H1 (cell line): ENCODE measurements at regions not wholly inside any gene's neighbourhood (a gene's known extent, or its start where the extent isn't known, plus 50 kb on each side); places are given as distances from the start of the nearest gene placed in this dataset.

Experiments used
- HDAC2 ChIP-seq, 2 experiments: fragments of 300-600 bp in 1 of 2; sonication (generic) in 1 of 2; IDR thresholded peaks; 2 replicates each; pipeline ENCODE4 v1.6.1; 2011 to 2012; ENCODE audit warnings: low read depth in 2 of 2, low read length in 2 of 2, mild to moderate bottlenecking in 2 of 2, moderate library complexity in 2 of 2, borderline replicate concordance in 1 of 2, inconsistent platforms in 1 of 2
- JUN ChIP-seq: IDR thresholded peaks from 2 replicates; pipeline ENCODE4 v1.6.1; 2011; ENCODE audit warnings: low read depth, mild to moderate bottlenecking, improper control_type of control experiment, low read length
- KDM5A ChIP-seq: fragments of 200-600 bp; IDR thresholded peaks from 2 replicates; pipeline ENCODE4 v1.7.1; 2012; ENCODE audit warnings: mild to moderate bottlenecking, low read length, inconsistent platforms, mixed read lengths
- RAD21 ChIP-seq, 2 experiments: IDR thresholded peaks in 1 of 2; conservative IDR thresholded peaks in 1 of 2; 2 replicates each; pipeline ENCODE4 v1.6.1; 2011; ENCODE audit warnings: low read depth in 2 of 2, low read length in 2 of 2, improper control_type of control experiment in 1 of 2, inconsistent platforms in 1 of 2, mild to moderate bottlenecking in 1 of 2, moderate library complexity in 1 of 2
- TAF1 ChIP-seq: IDR thresholded peaks from 2 replicates; pipeline ENCODE4 v1.6.1; 2011; ENCODE audit warnings: mild to moderate bottlenecking, low read depth, low read length
- ZNF274 ChIP-seq: IDR thresholded peaks from 2 replicates; pipeline ENCODE4 v1.7.0; 2012; ENCODE audit warnings: low read length, borderline replicate concordance; ENCODE audit errors: extremely low read depth
- TF ChIP-seq, protein P1 (sequence below), 3 experiments: IDR thresholded peaks; 1 replicate in 2 of 3; 2 replicates in 1 of 3; pipeline versions ENCODE4 v1.5.1 to v1.6.1; 2011; ENCODE audit warnings: low read length in 3 of 3, mild to moderate bottlenecking in 3 of 3, inconsistent platforms in 2 of 3, low read depth in 1 of 3, moderate library complexity in 1 of 3; ENCODE audit not compliant: insufficient read depth in 1 of 3; ENCODE audit errors: control extremely low read depth in 1 of 3

DNA sequence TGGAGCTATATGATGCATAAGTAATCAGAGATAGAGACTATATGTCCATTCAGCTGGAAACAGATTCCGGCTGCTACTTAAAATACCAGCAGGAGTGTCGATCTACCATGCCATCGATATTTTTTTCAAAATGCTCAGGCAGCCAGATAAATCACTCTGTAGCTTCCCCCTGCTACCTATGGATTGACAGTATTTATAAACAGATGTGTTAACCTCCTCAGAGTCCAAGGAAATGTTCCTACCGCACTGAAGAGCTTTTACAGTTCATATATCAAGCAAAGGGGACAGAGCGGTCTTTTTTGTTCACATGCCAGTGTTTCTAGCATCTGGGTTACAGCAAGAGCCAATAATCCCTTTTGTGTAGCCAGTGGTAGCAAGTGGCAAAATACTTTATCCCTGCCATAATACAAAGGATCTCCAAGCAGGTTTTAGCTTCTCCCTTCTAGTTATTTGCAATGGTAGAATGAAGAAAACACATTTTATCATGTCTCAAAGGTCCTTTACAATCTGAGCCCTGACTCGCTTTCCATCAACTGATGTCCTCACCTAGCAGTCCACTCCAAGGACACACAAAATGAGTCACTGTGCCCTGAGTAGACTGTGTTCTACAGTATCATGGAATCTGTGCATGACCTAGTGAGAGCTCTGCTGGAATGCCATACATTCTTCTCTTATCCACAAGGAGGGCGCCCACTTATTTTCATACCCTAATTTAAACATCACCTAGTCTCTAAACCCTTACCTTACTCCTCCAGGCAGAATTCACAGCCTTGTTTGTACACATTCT lies 507.0 kb downstream of the TBL1XR1 start:
- TF ChIP-seq TAF1 (no peak), ZNF274 (no peak), KDM5A (no peak), HDAC2 (IDR thresholded peaks at IDR 0.05; ENCODE audit: borderline replicate concordance in 1 of 2, low read depth in 2 of 2, low read length in 2 of 2) (no peak), JUN (no peak), RAD21 (IDR thresholded peaks at IDR 0.05 in 1 of 2, conservative IDR thresholded peaks at IDR 0.05 in 1 of 2; ENCODE audit: low read depth in 2 of 2, low read length in 2 of 2) (no peak)
- TF ChIP-seq, protein P1, sequence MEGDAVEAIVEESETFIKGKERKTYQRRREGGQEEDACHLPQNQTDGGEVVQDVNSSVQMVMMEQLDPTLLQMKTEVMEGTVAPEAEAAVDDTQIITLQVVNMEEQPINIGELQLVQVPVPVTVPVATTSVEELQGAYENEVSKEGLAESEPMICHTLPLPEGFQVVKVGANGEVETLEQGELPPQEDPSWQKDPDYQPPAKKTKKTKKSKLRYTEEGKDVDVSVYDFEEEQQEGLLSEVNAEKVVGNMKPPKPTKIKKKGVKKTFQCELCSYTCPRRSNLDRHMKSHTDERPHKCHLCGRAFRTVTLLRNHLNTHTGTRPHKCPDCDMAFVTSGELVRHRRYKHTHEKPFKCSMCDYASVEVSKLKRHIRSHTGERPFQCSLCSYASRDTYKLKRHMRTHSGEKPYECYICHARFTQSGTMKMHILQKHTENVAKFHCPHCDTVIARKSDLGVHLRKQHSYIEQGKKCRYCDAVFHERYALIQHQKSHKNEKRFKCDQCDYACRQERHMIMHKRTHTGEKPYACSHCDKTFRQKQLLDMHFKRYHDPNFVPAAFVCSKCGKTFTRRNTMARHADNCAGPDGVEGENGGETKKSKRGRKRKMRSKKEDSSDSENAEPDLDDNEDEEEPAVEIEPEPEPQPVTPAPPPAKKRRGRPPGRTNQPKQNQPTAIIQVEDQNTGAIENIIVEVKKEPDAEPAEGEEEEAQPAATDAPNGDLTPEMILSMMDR (IDR thresholded peaks at IDR 0.05; ENCODE audit: control extremely low read depth in 1 of 3, insufficient read depth in 1 of 3, low read depth in 1 of 3, low read length in 3 of 3): no peak
